Neural cell (in vitro differentiated cells): ENCODE measurements at regions not wholly inside any gene's neighbourhood (a gene's known extent, or its start where the extent isn't known, plus 50 kb on each side); places are given as distances from the start of the nearest gene placed in this dataset.

Experiments
- EZH2 ChIP-seq: fragments of 200-600, 300-800 bp; shearing (Covaris generic), sonication (generic); IDR thresholded peaks from 2 replicates; pipeline ENCODE4 v1.6.1; 2014; ENCODE audit warnings: antibody characterized with exemption, low read length, borderline replicate concordance, mild to moderate bottlenecking; ENCODE audit not compliant: insufficient read depth, poor library complexity, severe bottlenecking
- TF ChIP-seq, protein P1 (sequence below): fragments of 450-650 bp; IDR thresholded peaks from 2 replicates; pipeline ENCODE4 v1.5.1; 2014; ENCODE audit warnings: antibody characterized with exemption, mild to moderate bottlenecking, moderate library complexity; ENCODE audit not compliant: poor library complexity, severe bottlenecking

DNA sequence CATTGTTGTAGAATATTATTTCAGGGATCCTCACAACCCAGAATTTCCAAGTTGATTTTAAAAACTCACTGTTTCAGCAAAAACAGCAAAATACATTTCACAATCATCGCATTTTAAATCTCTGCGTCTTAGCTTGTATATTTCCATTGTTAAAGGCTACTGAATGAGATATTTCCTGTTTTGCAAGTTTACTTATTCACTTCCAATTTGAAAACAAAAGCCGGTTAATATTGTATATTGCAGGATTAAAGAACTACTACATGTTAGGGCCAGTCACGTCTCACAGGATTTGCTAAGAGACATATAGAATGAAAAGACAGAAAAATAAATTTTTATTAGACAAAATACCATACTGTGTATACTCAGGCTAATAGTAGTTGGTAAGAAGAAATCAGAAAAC lies 395.9 kb upstream of the CDH9 start:
- TF ChIP-seq, protein P1, sequence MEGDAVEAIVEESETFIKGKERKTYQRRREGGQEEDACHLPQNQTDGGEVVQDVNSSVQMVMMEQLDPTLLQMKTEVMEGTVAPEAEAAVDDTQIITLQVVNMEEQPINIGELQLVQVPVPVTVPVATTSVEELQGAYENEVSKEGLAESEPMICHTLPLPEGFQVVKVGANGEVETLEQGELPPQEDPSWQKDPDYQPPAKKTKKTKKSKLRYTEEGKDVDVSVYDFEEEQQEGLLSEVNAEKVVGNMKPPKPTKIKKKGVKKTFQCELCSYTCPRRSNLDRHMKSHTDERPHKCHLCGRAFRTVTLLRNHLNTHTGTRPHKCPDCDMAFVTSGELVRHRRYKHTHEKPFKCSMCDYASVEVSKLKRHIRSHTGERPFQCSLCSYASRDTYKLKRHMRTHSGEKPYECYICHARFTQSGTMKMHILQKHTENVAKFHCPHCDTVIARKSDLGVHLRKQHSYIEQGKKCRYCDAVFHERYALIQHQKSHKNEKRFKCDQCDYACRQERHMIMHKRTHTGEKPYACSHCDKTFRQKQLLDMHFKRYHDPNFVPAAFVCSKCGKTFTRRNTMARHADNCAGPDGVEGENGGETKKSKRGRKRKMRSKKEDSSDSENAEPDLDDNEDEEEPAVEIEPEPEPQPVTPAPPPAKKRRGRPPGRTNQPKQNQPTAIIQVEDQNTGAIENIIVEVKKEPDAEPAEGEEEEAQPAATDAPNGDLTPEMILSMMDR: no peak
- no peak for TF ChIP-seq EZH2
